BLaER1 treated with 17β-estradiol and CSF1 and Interleukin-3, amounts not matched to agents 10 nM and 100 nM (cell line): ENCODE measurements at regions not wholly inside any gene's neighbourhood (a gene's known extent, or its start where the extent isn't known, plus 50 kb on each side); places are given as distances from the start of the nearest gene placed in this dataset.

Experiments
- H3K27ac ChIP-seq, 11 experiments: shearing (Covaris generic); formaldehyde crosslinking; 2 replicates each; pipeline ENCODE4 v1.8.1; 2022
- H3K27me3 ChIP-seq, 11 experiments: shearing (Covaris generic); formaldehyde crosslinking; 2 replicates each; pipeline ENCODE4 v1.8.1; 2022
- H3K36me3 ChIP-seq, 11 experiments: shearing (Covaris generic); formaldehyde crosslinking; 2 replicates each; pipeline ENCODE4 v1.8.1; 2022
- H3K4me1 ChIP-seq, 10 experiments: shearing (Covaris generic); formaldehyde crosslinking; 2 replicates each; pipeline ENCODE4 v1.8.1; 2022
- H3K4me2 ChIP-seq, 11 experiments: shearing (Covaris generic); formaldehyde crosslinking; 2 replicates each; pipeline ENCODE4 v1.8.1; 2022
- H3K4me3 ChIP-seq, 10 experiments: shearing (Covaris generic); formaldehyde crosslinking; 2 replicates each; pipeline ENCODE4 v1.8.1; 2022
- H3K9ac ChIP-seq, 11 experiments: shearing (Covaris generic); formaldehyde crosslinking; 2 replicates each; pipeline ENCODE4 v1.8.1; 2022
- H3K9me3 ChIP-seq, 11 experiments: shearing (Covaris generic); formaldehyde crosslinking; replicated peaks in 1 of 11; 2 replicates each; pipeline ENCODE4 v1.8.1; 2022
- H4K20me1 ChIP-seq, 11 experiments: shearing (Covaris generic); formaldehyde crosslinking; 2 replicates each; pipeline ENCODE4 v1.8.1; 2022
- Cebpa-rat ChIP-seq, 11 experiments: shearing (Covaris generic); IDR thresholded peaks; 2 replicates each; pipeline ENCODE4 v1.8.1; 2022

GRCh38 chr17:52737071-52737470, 578.6 kb upstream of the CA10 start:
- H3K9ac ChIP-seq: no peak overlapping the region
- H3K27me3 ChIP-seq: no peaks in the 10 kb centered on the region
- peaks cover 0 to 10% (median 0%) of the 10 kb centered on the region in 10 experiments; a peak in 3 of 20 replicates for H3K4me1 ChIP-seq
- H3K9me3 ChIP-seq: peaks cover 0 to 9% (median 6%) of the 10 kb centered on the region in 11 experiments; a peak in 9 of 22 replicates
- H3K36me3 ChIP-seq: no peaks in the 10 kb centered on the region
- no peak for TF ChIP-seq Cebpa-rat (IDR thresholded peaks at IDR 0.05)
- no peak overlapping the region for H3K4me2 ChIP-seq
- H3K4me3 ChIP-seq: no peak overlapping the region
- H4K20me1 ChIP-seq: no peaks in the 10 kb centered on the region
- no peak overlapping the region for H3K27ac ChIP-seq

- H3K4me2 ChIP-seq: no peak overlapping the region
- no peaks in the 10 kb centered on the region for H4K20me1 ChIP-seq
- TF ChIP-seq Cebpa-rat (IDR thresholded peaks at IDR 0.05): no peak
- no peaks in the 10 kb centered on the region for H3K36me3 ChIP-seq
- H3K9me3 ChIP-seq: peaks cover 0 to 9% (median 6%) of the 10 kb centered on the region in 11 experiments; a peak in 9 of 22 replicates
- H3K4me3 ChIP-seq: no peak overlapping the region
- H3K9ac ChIP-seq: no peak overlapping the region
- H3K27ac ChIP-seq: no peak overlapping the region
- H3K27me3 ChIP-seq: no peaks in the 10 kb centered on the region
- H3K4me1 ChIP-seq: no peaks in the 10 kb centered on the region
Measured at GRCh38 chr17:52732841-52733240, 574.3 kb upstream of the CA10 start.

- no peak overlapping the region for H3K27ac ChIP-seq
- no peaks in the 10 kb centered on the region for H3K4me1 ChIP-seq
- no peaks in the 10 kb centered on the region for H3K27me3 ChIP-seq
- no peak overlapping the region for H3K4me3 ChIP-seq
- H3K9me3 ChIP-seq: no peaks in the 10 kb centered on the region
- H3K36me3 ChIP-seq: no peaks in the 10 kb centered on the region
- no peak overlapping the region for H3K9ac ChIP-seq
- H3K4me2 ChIP-seq: no peak overlapping the region
- no peak for TF ChIP-seq Cebpa-rat (IDR thresholded peaks at IDR 0.05)
- no peaks in the 10 kb centered on the region for H4K20me1 ChIP-seq
Measured at GRCh38 chr17:52724578-52724977, 566.1 kb upstream of the CA10 start.

GRCh38 chr17:52721910-52722309, 563.4 kb upstream of the CA10 start:
- H3K27ac ChIP-seq: no peak overlapping the region
- H3K27me3 ChIP-seq: no peaks in the 10 kb centered on the region
- H3K4me1 ChIP-seq: no peaks in the 10 kb centered on the region
- H3K9ac ChIP-seq: no peak overlapping the region
- H3K4me2 ChIP-seq: no peak overlapping the region
- no peaks in the 10 kb centered on the region for H3K9me3 ChIP-seq
- no peaks in the 10 kb centered on the region for H4K20me1 ChIP-seq
- H3K36me3 ChIP-seq: no peaks in the 10 kb centered on the region
- TF ChIP-seq Cebpa-rat (IDR thresholded peaks at IDR 0.05): no peak
- no peak overlapping the region for H3K4me3 ChIP-seq

- Histone ChIP-seq H3K36me3 (no peaks in the 10 kb centered on the region), H4K20me1 (no peaks in the 10 kb centered on the region), H3K9ac (no peak overlapping the region), H3K4me2 (no peak overlapping the region), H3K4me3 (no peak overlapping the region), H3K27ac (no peak overlapping the region), H3K27me3 (no peaks in the 10 kb centered on the region), H3K4me1 (no peaks in the 10 kb centered on the region), H3K9me3 (no peaks in the 10 kb centered on the region)
- TF ChIP-seq Cebpa-rat (IDR thresholded peaks at IDR 0.05): no peak
Measured at GRCh38 chr17:52710363-52710901, 551.9 kb upstream of the CA10 start.

- Histone ChIP-seq H3K36me3 (no peaks in the 10 kb centered on the region), H3K27me3 (no peaks in the 10 kb centered on the region), H3K9me3 (no peaks in the 10 kb centered on the region), H3K4me2 (no peak overlapping the region), H3K27ac (no peak overlapping the region), H4K20me1 (no peaks in the 10 kb centered on the region), H3K4me3 (no peak overlapping the region), H3K4me1 (no peaks in the 10 kb centered on the region), H3K9ac (no peak overlapping the region)
- no peak for TF ChIP-seq Cebpa-rat (IDR thresholded peaks at IDR 0.05)
Measured at GRCh38 chr17:52709724-52710123, 551.2 kb upstream of the CA10 start.

- Histone ChIP-seq H3K4me2 (no peak overlapping the region), H3K9ac (no peak overlapping the region), H4K20me1 (no peaks in the 10 kb centered on the region), H3K36me3 (no peaks in the 10 kb centered on the region), H3K27ac (no peak overlapping the region), H3K27me3 (no peaks in the 10 kb centered on the region), H3K4me1 (no peaks in the 10 kb centered on the region), H3K9me3 (no peaks in the 10 kb centered on the region), H3K4me3 (no peak overlapping the region)
- no peak for TF ChIP-seq Cebpa-rat (IDR thresholded peaks at IDR 0.05)
Measured at GRCh38 chr17:52696362-52696761, 537.8 kb upstream of the CA10 start.

GRCh38 chr17:52686140-52686539, 527.6 kb upstream of the CA10 start:
- Histone ChIP-seq H3K4me1 (no peaks in the 10 kb centered on the region), H4K20me1 (no peaks in the 10 kb centered on the region), H3K4me3 (no peak overlapping the region), H3K36me3 (no peaks in the 10 kb centered on the region), H3K27me3 (no peaks in the 10 kb centered on the region), H3K4me2 (no peak overlapping the region), H3K9ac (no peak overlapping the region), H3K9me3 (no peaks in the 10 kb centered on the region), H3K27ac (no peak overlapping the region)
- TF ChIP-seq Cebpa-rat (IDR thresholded peaks at IDR 0.05): no peak

- H3K4me1 ChIP-seq: no peaks in the 10 kb centered on the region
- no peaks in the 10 kb centered on the region for H4K20me1 ChIP-seq
- H3K4me2 ChIP-seq: no peak overlapping the region
- TF ChIP-seq Cebpa-rat (IDR thresholded peaks at IDR 0.05): no peak
- H3K36me3 ChIP-seq: no peaks in the 10 kb centered on the region
- H3K9ac ChIP-seq: no peak overlapping the region
- peaks cover 0 to 19% (median 8%) of the 10 kb centered on the region in 11 experiments; a peak in 9 of 22 replicates for H3K9me3 ChIP-seq
- H3K27me3 ChIP-seq: no peaks in the 10 kb centered on the region
- H3K4me3 ChIP-seq: no peak overlapping the region
- H3K27ac ChIP-seq: no peak overlapping the region
Measured at GRCh38 chr17:52681480-52681879, 523.0 kb upstream of the CA10 start.

- H3K27ac ChIP-seq: no peak overlapping the region
- H4K20me1 ChIP-seq: no peaks in the 10 kb centered on the region
- peaks cover 0 to 19% (median 8%) of the 10 kb centered on the region in 11 experiments; a peak in 9 of 22 replicates for H3K9me3 ChIP-seq
- no peak for TF ChIP-seq Cebpa-rat (IDR thresholded peaks at IDR 0.05)
- no peak overlapping the region for H3K4me3 ChIP-seq
- H3K9ac ChIP-seq: no peak overlapping the region
- H3K4me2 ChIP-seq: no peak overlapping the region
- H3K27me3 ChIP-seq: no peaks in the 10 kb centered on the region
- H3K36me3 ChIP-seq: no peaks in the 10 kb centered on the region
- H3K4me1 ChIP-seq: no peaks in the 10 kb centered on the region
Measured at GRCh38 chr17:52678211-52678610, 519.7 kb upstream of the CA10 start.
